Chondrocyte (in vitro differentiated cells): ENCODE measurements at regions not wholly inside any gene's neighbourhood (a gene's known extent, or its start where the extent isn't known, plus 50 kb on each side); places are given as distances from the start of the nearest gene placed in this dataset.

Experiments
- DNase-seq: peaks from one replicate; pipeline ENCODE4 v3.0.0; 2021; ENCODE audit warnings: mixed read lengths, low spot score
- H3K27ac Mint-ChIP-seq: one replicate; pipeline ENCODE4 v1.8.0; 2021; ENCODE audit warnings: mild to moderate bottlenecking, moderate library complexity, mixed read lengths; ENCODE audit not compliant: unreplicated experiment
- H3K27me3 Mint-ChIP-seq: 2 replicates; pipeline ENCODE4 v1.8.0; 2021; ENCODE audit warnings: low read depth, mixed read lengths
- H3K36me3 Mint-ChIP-seq: 2 replicates; pipeline ENCODE4 v1.8.0; 2021; ENCODE audit warnings: low read depth, mixed read lengths
- H3K4me1 Mint-ChIP-seq: 2 replicates; pipeline ENCODE4 v1.8.0; 2021; ENCODE audit warnings: low read depth, mild to moderate bottlenecking, mixed read lengths
- H3K4me3 Mint-ChIP-seq: one replicate; pipeline ENCODE4 v1.8.0; 2021; ENCODE audit warnings: mild to moderate bottlenecking, moderate library complexity, mixed read lengths; ENCODE audit not compliant: unreplicated experiment
- H3K9me3 Mint-ChIP-seq: 2 replicates; pipeline ENCODE4 v1.8.0; 2021; ENCODE audit warnings: low read depth, mixed read lengths
- CTCF ChIP-seq: fragments of 200-600 bp; sonication (generic); IDR thresholded peaks from 2 replicates; pipeline ENCODE4 v1.5.0; 2021; ENCODE audit warnings: antibody characterized with exemption, mild to moderate bottlenecking, moderate library complexity

- Mint-ChIP-seq H3K36me3 (no peaks in the 10 kb centered on the region), H3K4me1 (no peaks in the 10 kb centered on the region), H3K27ac (no peak overlapping the region), H3K4me3 (no peak overlapping the region), H3K27me3 (no peaks in the 10 kb centered on the region), H3K9me3 (peaks cover 5% of the 10 kb centered on the region)
- no peak for DNase-seq
- TF ChIP-seq CTCF: no peak
These were observed 344.1 kb upstream of the API5 start for GRCh38 chr11:42967653-42968052.

DNA sequence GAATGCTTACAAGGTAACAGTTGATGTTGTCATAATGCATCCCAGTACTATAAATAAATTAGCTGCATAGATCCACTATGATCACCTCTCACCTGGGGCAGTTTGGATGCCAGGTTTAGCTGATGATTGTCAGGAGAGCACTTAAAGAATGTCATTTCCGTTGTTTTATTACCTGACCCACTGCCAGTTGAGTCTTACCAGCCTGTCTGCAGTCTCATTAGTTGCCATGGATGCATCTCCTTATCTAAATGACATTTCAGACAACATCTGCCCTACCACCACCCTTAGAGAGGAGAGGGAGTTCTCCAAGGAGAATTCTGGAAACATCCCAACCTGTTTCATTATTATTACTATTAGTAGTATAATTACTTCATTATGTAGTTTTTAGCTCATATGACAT is 339.1 kb upstream of the API5 start:
- Mint-ChIP-seq H3K4me1 (no peaks in the 10 kb centered on the region), H3K27ac (no peak overlapping the region), H3K4me3 (no peak overlapping the region), H3K27me3 (no peaks in the 10 kb centered on the region), H3K9me3 (peaks cover 2% of the 10 kb centered on the region), H3K36me3 (no peaks in the 10 kb centered on the region)
- DNase-seq: no peak
- TF ChIP-seq CTCF: no peak

DNA sequence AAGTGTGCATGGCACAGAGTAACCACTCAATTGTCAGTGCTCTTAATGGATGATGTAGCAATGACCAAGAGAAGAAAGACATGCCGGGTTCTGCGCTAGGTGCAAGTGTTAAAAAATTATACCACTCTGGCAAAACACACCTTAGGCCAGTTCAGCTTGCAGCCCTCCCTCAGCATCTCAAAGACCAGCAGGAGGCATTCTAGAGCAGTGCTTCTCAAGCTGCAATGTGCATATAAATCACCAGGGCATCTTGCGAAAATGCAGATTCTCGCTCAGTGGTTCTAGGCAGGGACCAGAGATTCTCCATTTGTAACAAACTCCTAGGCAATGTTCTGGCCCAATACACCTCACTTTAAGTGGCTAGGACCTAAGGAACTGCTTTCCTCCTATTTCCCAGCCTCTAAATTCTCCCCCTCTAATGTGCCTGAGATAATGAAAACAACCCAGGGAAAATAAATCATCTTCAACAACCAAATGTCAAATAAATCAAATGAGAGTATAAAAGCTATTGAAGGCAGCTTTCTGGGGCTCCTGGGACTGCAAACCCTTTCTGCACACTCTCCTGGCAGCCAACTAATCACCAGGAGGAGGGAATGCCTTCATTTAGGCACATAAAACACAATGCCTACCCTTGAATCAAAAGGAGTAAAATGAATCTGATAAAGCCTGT is 337.2 kb upstream of the API5 start:
- Mint-ChIP-seq H3K27ac (no peak overlapping the region), H3K36me3 (no peaks in the 10 kb centered on the region), H3K4me3 (no peak overlapping the region), H3K9me3 (peaks cover 7% of the 10 kb centered on the region), H3K4me1 (no peaks in the 10 kb centered on the region), H3K27me3 (no peaks in the 10 kb centered on the region)
- no peak for DNase-seq
- no peak for TF ChIP-seq CTCF

DNA sequence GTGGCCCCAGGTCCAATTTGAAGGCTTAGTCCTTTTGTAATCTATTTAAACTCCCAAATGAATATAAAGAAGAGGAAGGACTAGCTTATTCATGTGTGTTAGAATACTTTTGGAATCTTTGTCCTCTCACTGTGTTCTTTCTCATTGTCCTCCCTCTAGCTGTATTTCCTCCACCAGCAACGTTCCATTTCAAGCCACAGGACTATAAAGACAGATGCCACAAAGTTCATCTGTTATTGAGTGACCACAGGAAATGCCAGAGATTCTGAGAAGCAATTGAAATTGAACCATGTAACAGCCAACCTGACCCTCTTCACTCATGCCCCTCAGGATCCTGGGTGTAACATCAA is 336.6 kb upstream of the API5 start:
- Mint-ChIP-seq H3K4me1 (no peaks in the 10 kb centered on the region), H3K27ac (no peak overlapping the region), H3K4me3 (no peak overlapping the region), H3K36me3 (no peaks in the 10 kb centered on the region), H3K27me3 (no peaks in the 10 kb centered on the region), H3K9me3 (peaks cover 6% of the 10 kb centered on the region)
- TF ChIP-seq CTCF: no peak
- no peak for DNase-seq

DNA sequence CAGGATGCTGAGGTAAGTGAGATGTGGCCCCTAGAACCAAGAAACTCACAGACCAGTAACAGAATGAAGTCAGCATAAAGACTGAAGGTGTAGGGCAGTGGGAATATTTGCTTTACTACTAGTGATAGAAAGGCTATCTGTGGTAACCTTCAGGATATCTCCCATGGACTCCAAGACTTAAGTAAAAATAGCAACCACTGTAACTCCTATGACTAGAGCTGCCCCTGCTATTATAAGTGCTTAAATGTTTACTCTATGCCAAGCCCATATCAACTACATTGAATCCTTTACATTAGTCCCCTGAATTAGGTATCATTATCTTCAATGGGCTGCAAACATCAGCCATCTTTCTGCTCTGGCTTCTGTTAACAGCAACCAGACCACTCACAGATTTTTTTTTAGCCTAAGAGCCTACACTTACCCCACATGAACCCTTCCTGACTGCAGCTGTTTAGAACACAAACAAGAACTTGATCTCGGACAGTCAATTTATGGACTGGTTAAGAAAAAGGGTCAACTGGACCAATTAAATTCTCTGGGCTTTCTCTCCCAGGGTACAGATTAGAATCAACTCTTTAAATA is 335.1 kb upstream of the API5 start:
- TF ChIP-seq CTCF: no peak
- H3K27ac Mint-ChIP-seq: no peak overlapping the region
- peaks cover 6% of the 10 kb centered on the region for H3K9me3 Mint-ChIP-seq
- H3K4me3 Mint-ChIP-seq: no peak overlapping the region
- H3K36me3 Mint-ChIP-seq: no peaks in the 10 kb centered on the region
- H3K27me3 Mint-ChIP-seq: no peaks in the 10 kb centered on the region
- H3K4me1 Mint-ChIP-seq: no peaks in the 10 kb centered on the region
- no peak for DNase-seq
